H9 (cell line): ENCODE measurements at regions not wholly inside any gene's neighbourhood (a gene's known extent, or its start where the extent isn't known, plus 50 kb on each side); places are given as distances from the start of the nearest gene placed in this dataset.

Experiments used
- DNase-seq: peaks from one replicate; pipeline ENCODE4 v3.0.0-alpha.2; 2017
- H2AFZ ChIP-seq: one replicate; pipeline ENCODE4 v1.6.1; 2013; ENCODE audit warnings: mild to moderate bottlenecking, low read length, control low read depth, moderate library complexity
- H2AK5ac ChIP-seq: 2 replicates; pipeline ENCODE4 v1.6.1; 2013; ENCODE audit warnings: low read length, control low read depth, mixed read lengths; ENCODE audit not compliant: insufficient read length
- H2BK120ac ChIP-seq: one replicate; pipeline ENCODE4 v1.6.1; 2013; ENCODE audit warnings: low read depth, mild to moderate bottlenecking, low read length, control low read depth, inconsistent platforms; ENCODE audit not compliant: poor library complexity, severe bottlenecking
- H2BK12ac ChIP-seq: 2 replicates; pipeline ENCODE4 v1.6.1; 2013; ENCODE audit warnings: low read length, control low read depth, mixed read lengths, low read depth; ENCODE audit not compliant: insufficient read length
- H2BK15ac ChIP-seq: 2 replicates; pipeline ENCODE4 v1.6.1; 2013; ENCODE audit warnings: low read depth, low read length, control low read depth
- H2BK20ac ChIP-seq: one replicate; pipeline ENCODE4 v1.6.1; 2013; ENCODE audit warnings: low read depth, mild to moderate bottlenecking, low read length, control low read depth, inconsistent platforms; ENCODE audit not compliant: poor library complexity, severe bottlenecking
- H2BK5ac ChIP-seq: 2 replicates; pipeline ENCODE4 v1.6.1; 2013; ENCODE audit warnings: low read length, control low read depth, mixed read lengths; ENCODE audit not compliant: insufficient read length
- H3K14ac ChIP-seq: 2 replicates; pipeline ENCODE4 v1.6.1; 2013; ENCODE audit warnings: low read length, control low read depth; ENCODE audit not compliant: insufficient read depth
- H3K18ac ChIP-seq: 2 replicates; pipeline ENCODE4 v1.6.1; 2013; ENCODE audit warnings: low read depth, mild to moderate bottlenecking, mixed read lengths, low read length, control low read depth; ENCODE audit not compliant: insufficient read length
- H3K23ac ChIP-seq: 2 replicates; pipeline ENCODE4 v1.6.1; 2013; ENCODE audit warnings: low read length, control low read depth, mixed read lengths, low read depth; ENCODE audit not compliant: insufficient read length
- H3K23me2 ChIP-seq: 2 replicates; pipeline ENCODE4 v1.6.1; 2013; ENCODE audit warnings: low read depth, mild to moderate bottlenecking, mixed read lengths, low read length, control low read depth; ENCODE audit not compliant: insufficient read length, poor library complexity, severe bottlenecking
- H3K27ac ChIP-seq: 2 replicates; pipeline ENCODE4 v1.5.1; 2013; ENCODE audit warnings: low read length, control low read depth, mixed read lengths, low read depth; ENCODE audit not compliant: insufficient read length
- H3K27me3 ChIP-seq: 2 replicates; pipeline ENCODE4 v1.6.1; 2013; ENCODE audit warnings: low read length, control low read depth, inconsistent platforms; ENCODE audit not compliant: insufficient read depth
- H3K4ac ChIP-seq: 2 replicates; pipeline ENCODE4 v1.6.1; 2013; ENCODE audit warnings: low read depth, mild to moderate bottlenecking, control low read depth, inconsistent platforms, low read length, moderate library complexity
- H3K4me1 ChIP-seq: 2 replicates; pipeline ENCODE4 v1.6.1; 2013; ENCODE audit warnings: low read length, control low read depth, inconsistent platforms; ENCODE audit not compliant: insufficient read depth
- H3K4me2 ChIP-seq: 2 replicates; pipeline ENCODE4 v1.6.1; 2013; ENCODE audit warnings: low read length, control low read depth, mixed read lengths; ENCODE audit not compliant: insufficient read length, insufficient read depth
- H3K56ac ChIP-seq: 2 replicates; pipeline ENCODE4 v1.6.1; 2013; ENCODE audit warnings: low read depth, mild to moderate bottlenecking, mixed read lengths, low read length, control low read depth; ENCODE audit not compliant: insufficient read length
- H3K79me1 ChIP-seq: 2 replicates; pipeline ENCODE4 v1.6.1; 2013; ENCODE audit warnings: low read depth, mild to moderate bottlenecking, moderate library complexity, low read length, control low read depth, inconsistent platforms; ENCODE audit not compliant: insufficient read depth, poor library complexity, severe bottlenecking
- H3K79me2 ChIP-seq: 2 replicates; pipeline ENCODE4 v1.6.1; 2013; ENCODE audit warnings: low read length, control low read depth, inconsistent platforms; ENCODE audit not compliant: insufficient read depth
- H3K9ac ChIP-seq: 2 replicates; pipeline ENCODE4 v1.6.1; 2013; ENCODE audit warnings: low read length, control low read depth, mixed read lengths; ENCODE audit not compliant: insufficient read length; ENCODE audit errors: extremely low read depth
- H3K9me3 ChIP-seq: one replicate; pipeline ENCODE4 v1.6.1; 2013; ENCODE audit warnings: low read depth, low read length, inconsistent platforms; ENCODE audit not compliant: control insufficient read depth
- H3T11ph ChIP-seq: one replicate; pipeline ENCODE4 v1.6.1; 2013; ENCODE audit warnings: mild to moderate bottlenecking, low read length, control low read depth, inconsistent platforms
- H4K20me1 ChIP-seq: one replicate; pipeline ENCODE4 v1.6.1; 2013; ENCODE audit not compliant: control insufficient read depth, insufficient read length, insufficient read depth
- H4K5ac ChIP-seq: 2 replicates; pipeline ENCODE4 v1.6.1; 2013; ENCODE audit warnings: low read depth, mild to moderate bottlenecking, mixed read lengths, low read length, control low read depth; ENCODE audit not compliant: insufficient read length
- H4K8ac ChIP-seq: replicated peaks from 2 replicates; pipeline ENCODE4 v1.6.1; 2013; ENCODE audit warnings: low read length, control low read depth, mixed read lengths, low read depth; ENCODE audit not compliant: insufficient read length
- H4K91ac ChIP-seq: 2 replicates; pipeline ENCODE4 v1.6.1; 2013; ENCODE audit warnings: low read depth, mild to moderate bottlenecking, moderate library complexity, mixed read lengths, low read length, control low read depth; ENCODE audit not compliant: insufficient read length
- H3K27ac Mint-ChIP-seq, 3 experiments: 2 replicates in 2 of 3; 3 replicates in 1 of 3; pipeline ENCODE4 v1.8.0; 2020 to 2021; ENCODE audit warnings: mixed read lengths in 3 of 3, mild to moderate bottlenecking in 1 of 3, moderate library complexity in 1 of 3
- H3K27me3 Mint-ChIP-seq: 2 replicates; pipeline ENCODE4 v1.8.0; 2021; ENCODE audit warnings: low read depth, mild to moderate bottlenecking, moderate library complexity, mixed read lengths
- H3K36me3 Mint-ChIP-seq, 3 experiments: 2 replicates in 2 of 3; 3 replicates in 1 of 3; pipeline ENCODE4 v1.8.0; 2020 to 2021; ENCODE audit warnings: low read depth in 3 of 3, mixed read lengths in 3 of 3; ENCODE audit not compliant: insufficient read depth in 1 of 3
- H3K4me1 Mint-ChIP-seq, 2 experiments: 2 replicates each; pipeline ENCODE4 v1.8.0; 2020; ENCODE audit warnings: mixed read lengths in 2 of 2
- H3K4me3 Mint-ChIP-seq, 2 experiments: 2 replicates in 1 of 2; 3 replicates in 1 of 2; pipeline ENCODE4 v1.8.0; 2020 to 2021; ENCODE audit warnings: mild to moderate bottlenecking in 2 of 2, mixed read lengths in 2 of 2, moderate library complexity in 1 of 2
- H3K9me3 Mint-ChIP-seq, 2 experiments: 2 replicates in 1 of 2; 3 replicates in 1 of 2; pipeline ENCODE4 v1.8.0; 2020; ENCODE audit warnings: mild to moderate bottlenecking in 2 of 2, mixed read lengths in 2 of 2, moderate library complexity in 1 of 2
- CTCF ChIP-seq: fragments of 200-600 bp; sonication (generic); conservative IDR thresholded peaks from 3 replicates; pipeline ENCODE4 v1.8.0; 2021; ENCODE audit warnings: antibody characterized with exemption, mild to moderate bottlenecking
- WGBS: extraction: QIAGEN DNeasy Blood & Tissue Kit; methylation state at CpG from one replicate; pipeline ENCODE4 v1.1.7; 2013; ENCODE audit warnings: missing lambda C conversion rate, low lambda C conversion rate, mixed read lengths; ENCODE audit not compliant: insufficient read length; ENCODE audit errors: extremely low coverage; 5-methylcytosine and 5-hydroxymethylcytosine counted together

- Histone ChIP-seq H3K4me2 (no peak overlapping the region), H3K4ac (no peak overlapping the region), H2BK5ac (no peak overlapping the region), H3K79me1 (no peaks in the 10 kb centered on the region), H3K9me3 (no peaks in the 10 kb centered on the region), H2BK20ac (no peak overlapping the region), H3K23me2 (no peaks in the 10 kb centered on the region), H2BK15ac (no peak overlapping the region), H4K20me1 (no peaks in the 10 kb centered on the region), H2AK5ac (no peak overlapping the region), H3K4me1 (no peaks in the 10 kb centered on the region), H3K14ac (no peak overlapping the region), H2BK12ac (no peak overlapping the region), H3K9ac (no peak overlapping the region), H3K79me2 (no peaks in the 10 kb centered on the region), H4K91ac (no peak overlapping the region), H3K56ac (no peak overlapping the region), H3K27me3 (no peaks in the 10 kb centered on the region), H3T11ph (no peak overlapping the region), H3K27ac (no peak overlapping the region), H3K18ac (no peak overlapping the region), H2AFZ (no peak overlapping the region), H2BK120ac (no peak overlapping the region), H3K23ac (no peak overlapping the region), H4K5ac (no peak overlapping the region), H4K8ac (no peak overlapping the region)
- DNase-seq, result no peak
- Mint-ChIP-seq H3K4me1 (peaks cover 3% of the 10 kb centered on the region in 2 experiments), H3K9me3 (no peaks in the 10 kb centered on the region), H3K4me3 (no peak overlapping the region), H3K27me3 (no peaks in the 10 kb centered on the region), H3K27ac (no peak overlapping the region), H3K36me3 (no peaks in the 10 kb centered on the region)
- no peak for TF ChIP-seq CTCF
- no CpG with 5 or more reads among the region's 2 CpGs for WGBS
Observed at GRCh38 chr3:65201926-65202325, 514.1 kb upstream of the ADAMTS9 start.
